HG03378 (cell line): ENCODE measurements at regions not wholly inside any gene's neighbourhood (a gene's known extent, or its start where the extent isn't known, plus 50 kb on each side); places are given as distances from the start of the nearest gene placed in this dataset.

ENCODE experiments used
- ATAC-seq: cut with Tn5 transposase; IDR thresholded peaks from one replicate; pipeline ENCODE4 v1.9.1; 2021; ENCODE audit warnings: mild to moderate bottlenecking, moderate library complexity; ENCODE audit not compliant: unreplicated experiment

DNA sequence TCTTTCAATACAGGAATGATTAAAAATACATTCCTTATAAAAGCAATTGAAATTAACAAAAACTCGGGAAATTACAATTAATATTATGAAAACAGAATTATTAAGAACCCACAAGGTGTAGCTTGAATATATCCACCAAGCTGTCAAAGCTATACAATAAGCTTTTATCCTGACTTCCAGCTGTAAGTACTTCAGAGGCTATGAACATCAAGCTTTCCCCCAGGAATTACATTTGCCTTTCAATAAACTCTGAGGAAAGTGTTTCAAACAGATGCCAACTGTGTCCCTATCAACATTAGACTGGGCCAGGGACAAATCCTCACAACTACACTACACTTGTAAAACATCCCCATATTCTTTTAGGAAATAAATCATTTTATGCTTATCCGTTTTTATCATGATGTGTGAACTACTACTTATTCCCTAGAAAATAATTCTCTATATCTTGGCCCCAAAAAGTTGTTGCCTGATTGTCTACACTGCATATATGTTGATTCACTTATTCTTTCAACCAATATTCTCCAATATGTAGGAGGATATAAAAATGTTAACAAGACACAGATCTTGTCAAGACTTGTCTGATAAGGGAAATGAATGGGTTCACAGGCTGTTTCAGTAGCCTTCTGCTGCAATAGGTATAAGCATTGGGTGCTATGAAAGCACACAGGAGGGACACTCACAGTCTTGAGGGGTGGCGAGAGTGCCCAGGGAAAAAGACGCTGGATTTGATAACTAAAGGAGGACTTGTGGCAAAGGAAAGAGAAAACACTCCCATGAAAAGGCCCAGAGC is 494.1 kb downstream of the CENPC start:
- no peak for ATAC-seq

DNA sequence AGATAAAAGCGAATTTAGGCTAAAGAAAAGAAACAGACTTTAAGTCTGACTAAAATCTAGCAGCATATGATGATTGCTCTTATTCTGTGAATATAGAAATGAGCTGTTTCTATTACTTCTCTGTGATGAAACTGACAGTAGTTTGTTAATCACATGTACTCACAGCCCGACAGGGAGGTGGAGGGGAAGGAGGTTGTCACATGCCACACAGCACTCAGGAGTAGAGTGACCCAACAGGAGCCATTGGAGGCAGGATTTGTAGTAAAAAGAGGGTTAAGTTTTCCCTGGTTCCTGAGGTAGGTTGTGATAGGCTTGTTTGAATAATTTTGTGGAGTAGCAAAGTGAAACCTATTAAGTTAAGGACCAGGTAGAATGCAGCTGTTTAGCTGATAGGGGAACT is 495.9 kb downstream of the CENPC start:
- ATAC-seq: no peak

DNA sequence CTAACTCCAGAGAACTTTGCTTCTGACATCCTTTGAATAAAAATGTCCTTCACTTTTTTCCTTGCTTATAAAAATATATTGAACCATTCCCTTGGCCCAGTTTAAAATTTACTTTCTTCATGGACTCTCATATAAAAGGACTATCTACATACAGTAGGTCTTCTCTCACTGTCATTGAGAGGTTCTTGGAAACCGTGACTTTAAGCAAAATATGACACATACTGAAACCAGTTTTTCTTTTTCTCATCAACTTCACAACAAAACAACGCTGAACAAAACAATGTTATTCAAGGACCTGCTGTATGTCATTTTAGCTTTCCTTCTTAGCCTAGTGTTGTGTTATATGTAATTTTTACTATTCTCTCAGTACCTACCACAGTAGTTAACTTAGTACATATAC is 496.8 kb downstream of the CENPC start:
- ATAC-seq: no peak

DNA sequence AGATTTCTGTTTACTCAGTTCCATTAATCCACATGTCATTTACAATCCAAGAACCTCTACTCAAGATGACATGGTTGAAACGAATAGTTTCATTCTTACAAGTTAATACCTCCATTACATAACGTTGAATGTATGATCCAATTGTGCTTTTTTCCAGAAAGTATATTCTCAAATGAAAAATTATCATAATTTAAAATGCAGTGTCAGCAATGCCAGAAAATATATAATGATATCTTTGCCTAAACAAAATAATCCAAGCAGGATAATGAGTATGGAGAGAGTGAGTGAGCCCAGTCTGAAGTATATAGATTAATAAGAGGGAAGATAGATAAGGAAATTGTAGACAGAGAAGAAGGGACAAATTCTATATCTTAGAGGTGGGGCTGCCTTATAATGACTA is 505.0 kb downstream of the CENPC start:
- ATAC-seq: no peak

DNA sequence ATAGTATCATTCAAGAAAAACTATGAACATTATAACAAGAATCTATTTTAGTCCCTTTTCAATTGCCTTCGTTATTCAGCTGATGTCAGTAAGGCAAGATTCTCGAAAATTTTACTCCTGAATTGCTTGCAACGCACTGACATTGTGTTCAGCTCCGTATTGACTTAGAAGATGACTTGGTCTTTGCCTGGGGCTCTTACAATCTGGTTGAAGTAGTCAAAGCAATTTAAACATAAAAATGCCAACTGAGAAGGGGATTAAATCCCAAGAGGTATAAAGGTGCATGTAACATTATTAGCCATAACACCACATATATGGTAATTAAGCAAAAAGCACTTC is 507.1 kb downstream of the CENPC start:
- ATAC-seq: no peak

DNA sequence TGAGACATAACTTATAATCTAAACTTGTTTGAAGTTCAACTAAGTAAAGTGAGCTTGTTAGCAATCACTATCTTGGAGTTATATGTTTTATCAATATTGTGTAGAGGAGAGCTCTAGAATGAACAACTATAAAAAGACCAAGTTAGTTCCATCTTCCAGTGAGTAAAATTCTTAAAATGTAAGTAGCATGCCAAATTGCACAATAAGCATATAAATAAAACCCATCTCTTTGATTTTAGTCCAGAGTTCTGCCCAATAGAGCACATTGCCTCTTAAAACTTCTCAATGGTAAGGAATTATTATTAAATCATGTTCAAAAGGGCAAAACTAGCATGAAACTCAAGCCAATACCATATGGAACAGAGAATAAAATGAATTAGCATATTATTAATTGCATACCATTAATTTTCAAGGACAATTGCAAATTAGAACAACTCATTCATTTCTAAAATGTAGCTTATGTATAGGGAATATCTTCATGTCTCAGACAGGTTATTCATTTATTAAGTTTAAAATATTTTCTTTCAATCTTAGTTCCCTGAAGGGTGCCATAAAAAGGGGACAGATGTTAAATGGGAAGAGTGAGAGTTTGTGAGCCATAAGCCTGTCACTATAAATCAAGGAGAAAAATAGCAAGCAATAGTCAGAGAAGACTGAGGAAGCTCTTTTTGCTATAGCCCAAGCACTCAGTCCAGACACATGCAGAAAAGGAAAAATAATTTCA is 507.6 kb downstream of the CENPC start:
- ATAC-seq: no peak

DNA sequence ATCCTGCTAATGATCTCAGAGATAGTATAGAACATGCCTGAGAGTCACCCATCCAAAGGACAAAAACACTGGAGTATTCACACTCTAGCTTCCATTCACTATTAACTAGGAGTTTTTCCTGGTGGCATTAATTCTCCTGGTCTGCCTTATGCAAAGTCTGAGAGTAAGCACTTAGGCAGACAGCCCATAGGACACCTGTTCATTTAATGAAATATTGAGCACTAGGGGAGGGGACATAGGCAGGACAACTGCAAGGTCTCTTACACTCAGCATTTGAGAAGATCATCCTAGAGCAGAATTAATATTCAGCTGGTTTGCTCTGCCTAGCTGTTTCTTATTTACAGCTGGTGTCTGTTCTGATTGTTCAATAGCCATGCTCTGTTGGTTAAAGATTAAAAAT is 508.5 kb downstream of the CENPC start:
- no peak for ATAC-seq

DNA sequence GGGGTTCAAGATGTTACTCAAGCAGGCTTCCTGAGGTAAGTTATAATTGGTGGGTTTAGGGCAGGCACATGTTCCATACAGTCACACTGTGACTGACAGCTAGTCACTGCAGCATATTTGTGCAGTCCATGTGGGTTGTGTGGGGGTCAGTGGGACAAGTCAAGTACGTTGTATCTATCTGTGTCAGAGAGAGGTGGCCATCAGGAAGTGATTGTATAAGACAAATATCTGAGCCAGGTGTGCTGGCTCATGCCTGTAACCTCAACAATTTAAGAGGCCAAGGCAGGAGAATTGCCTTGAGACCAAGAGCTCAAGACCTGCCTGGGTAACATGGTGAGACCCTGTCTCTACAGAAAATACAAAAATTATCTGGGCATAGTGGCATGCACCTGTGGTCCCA is 509.3 kb downstream of the CENPC start:
- ATAC-seq: no peak

DNA sequence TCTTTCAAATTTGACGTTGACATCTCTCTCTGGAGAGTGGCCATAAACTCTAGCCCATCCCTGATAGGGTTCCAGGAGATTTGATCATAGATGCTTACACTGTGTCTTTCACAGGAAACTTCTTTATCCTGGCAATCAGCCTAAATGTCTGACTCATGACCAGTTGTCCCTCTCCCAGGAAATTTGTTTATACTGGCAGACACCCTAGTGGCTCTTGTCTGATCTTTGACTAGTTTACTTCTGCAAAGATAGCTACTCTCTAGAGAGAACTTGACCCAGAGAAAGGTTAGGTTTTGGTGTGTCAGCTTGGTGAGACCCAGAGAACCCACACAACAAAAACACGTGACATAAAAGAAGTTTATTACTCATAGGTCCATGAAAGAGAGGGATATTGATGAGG is 509.8 kb downstream of the CENPC start:
- no peak for ATAC-seq

DNA sequence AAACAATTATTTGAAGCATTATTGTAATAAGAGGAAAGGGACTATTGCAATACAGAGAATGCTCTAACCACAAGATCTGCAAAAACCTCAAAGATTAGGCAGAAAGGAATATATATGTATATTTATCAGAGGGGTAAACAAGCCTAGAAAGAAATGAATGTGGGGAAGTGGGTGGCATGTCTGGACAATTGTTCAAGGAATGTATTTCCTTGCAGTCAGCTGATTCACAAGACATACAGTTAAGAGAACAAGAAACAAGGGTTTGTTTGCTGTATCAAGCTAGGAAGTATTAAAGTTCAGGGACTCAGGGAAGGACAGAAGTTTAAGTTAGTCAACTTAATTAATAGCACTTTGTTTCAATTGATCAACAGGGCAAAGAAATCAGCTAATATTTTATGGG is 514.7 kb downstream of the CENPC start:
- ATAC-seq: no peak

DNA sequence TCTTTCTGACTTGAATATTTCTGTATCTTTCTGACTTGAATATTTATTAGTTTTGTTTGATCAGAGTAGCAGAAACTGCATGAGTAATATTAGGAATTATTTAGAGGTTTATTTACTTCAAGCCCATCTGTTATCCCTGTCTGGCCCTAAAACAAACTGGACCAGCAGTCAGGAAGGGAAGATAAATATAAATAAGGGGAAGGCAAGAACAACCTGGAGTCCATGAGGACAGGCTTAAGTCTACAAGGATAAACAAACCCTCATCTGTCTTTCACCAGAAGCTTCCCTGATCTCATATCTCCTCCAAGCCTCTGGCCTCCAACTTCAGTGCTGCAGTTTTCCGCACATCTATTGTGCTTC is 524.9 kb downstream of the CENPC start:
- ATAC-seq: no peak

DNA sequence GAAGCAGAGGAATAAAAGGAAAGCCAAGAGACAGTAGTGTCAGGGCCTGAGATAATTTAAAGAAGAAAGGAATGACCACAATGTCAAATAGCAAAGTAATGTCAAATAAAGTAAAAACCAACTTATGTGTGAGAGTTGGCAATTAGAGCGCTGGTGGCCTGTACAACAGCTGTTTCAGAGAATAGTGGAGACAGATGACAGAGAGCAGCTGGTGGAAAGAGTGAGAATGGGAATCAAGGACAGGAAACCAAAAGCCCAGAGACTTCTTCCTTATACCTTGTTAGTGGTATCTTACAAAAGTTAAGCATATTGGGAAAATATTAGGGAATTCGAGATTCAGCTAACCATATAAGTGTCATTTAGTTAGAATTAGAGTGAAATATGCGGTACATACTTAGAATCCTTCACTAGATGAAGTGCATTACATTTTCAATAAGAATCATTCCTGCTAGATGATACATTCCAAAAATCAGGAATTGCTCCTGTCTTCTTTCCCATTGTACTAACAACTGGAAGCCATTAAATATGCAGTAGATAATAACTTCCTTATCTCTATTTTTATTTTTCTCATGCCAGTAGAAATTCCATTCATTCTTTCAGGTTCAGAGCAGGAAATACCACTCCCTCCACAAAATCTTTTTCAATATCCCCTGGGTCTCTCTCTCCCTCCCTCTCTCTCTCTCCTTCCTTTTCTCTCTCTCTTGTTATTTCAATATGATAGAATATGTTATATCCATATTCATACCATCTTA is 525.4 kb downstream of the CENPC start:
- no peak for ATAC-seq

DNA sequence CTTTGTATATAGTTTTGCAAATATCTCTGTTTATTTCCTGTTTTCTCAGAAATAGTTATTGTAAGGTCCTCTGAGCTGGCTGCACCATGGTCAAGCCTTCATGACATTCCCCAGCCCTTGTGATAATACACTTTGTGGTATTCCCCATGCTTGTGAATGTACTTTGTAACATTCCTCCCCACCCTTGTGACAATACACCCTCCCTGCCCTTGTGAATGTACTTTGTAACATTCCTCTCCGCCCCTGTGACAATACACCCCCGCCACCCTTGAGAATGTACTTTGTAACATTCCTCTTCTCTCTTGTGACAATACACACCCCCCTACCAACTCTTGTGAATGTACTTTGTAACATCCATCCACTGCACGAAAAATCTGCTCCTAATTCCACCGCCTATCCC is 530.7 kb downstream of the CENPC start:
- ATAC-seq: no peak

DNA sequence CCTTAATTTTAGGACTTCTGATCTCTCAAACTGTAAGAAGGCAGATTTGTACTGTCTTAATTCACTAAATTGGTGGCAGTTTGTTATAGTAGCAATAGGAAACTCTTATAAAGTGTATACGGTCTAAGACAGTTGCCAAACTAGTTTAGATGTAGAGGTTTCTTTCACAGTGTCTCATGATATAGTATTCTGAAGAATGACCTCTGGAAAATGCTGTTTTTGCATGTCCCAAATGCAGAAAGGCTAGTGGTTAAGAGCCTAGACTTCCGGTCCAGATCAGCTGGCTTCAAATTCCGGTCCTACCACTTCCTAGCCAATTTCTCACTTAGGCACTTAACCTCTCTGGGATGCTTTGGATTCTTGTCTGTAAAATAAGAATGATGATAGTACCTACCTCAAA is 538.5 kb downstream of the CENPC start:
- no peak for ATAC-seq

DNA sequence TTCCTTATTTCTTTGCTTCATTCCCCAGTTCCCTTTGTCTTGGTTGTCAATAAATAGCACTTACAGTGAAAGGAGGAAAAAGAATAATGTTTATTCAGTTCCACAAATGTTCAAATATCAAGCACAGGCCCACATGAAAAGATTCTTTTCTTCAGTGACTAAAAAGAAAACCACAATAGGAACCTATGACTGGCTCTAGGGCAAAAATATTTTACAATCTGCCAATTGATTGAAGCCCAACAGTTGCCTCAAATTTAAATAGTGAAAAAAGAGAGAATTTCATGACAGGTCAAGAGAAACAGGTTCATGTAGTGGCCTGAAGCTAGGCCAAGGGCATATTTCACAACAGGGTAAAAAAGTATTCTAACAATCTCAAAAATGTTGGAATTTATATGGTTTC is 553.8 kb downstream of the CENPC start:
- no peak for ATAC-seq

DNA sequence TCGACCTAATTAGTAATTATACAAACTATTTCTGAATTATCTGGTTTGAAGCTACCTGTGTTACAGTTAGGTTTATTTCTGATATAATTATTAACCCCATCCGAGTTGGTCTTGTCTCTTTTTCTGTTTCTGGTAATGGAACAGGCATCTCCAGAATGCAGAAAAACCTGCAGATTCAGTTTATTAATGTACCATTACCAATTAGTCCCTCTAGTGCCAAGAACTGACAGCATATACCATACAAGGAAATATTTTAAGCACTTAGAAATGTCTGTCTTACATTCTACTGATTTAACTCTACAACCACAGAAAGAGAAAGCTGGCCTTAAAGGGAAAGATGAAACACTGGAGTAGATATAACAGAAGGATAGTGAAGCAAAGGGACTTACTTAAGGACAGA is 570.6 kb downstream of the CENPC start:
- no peak for ATAC-seq

DNA sequence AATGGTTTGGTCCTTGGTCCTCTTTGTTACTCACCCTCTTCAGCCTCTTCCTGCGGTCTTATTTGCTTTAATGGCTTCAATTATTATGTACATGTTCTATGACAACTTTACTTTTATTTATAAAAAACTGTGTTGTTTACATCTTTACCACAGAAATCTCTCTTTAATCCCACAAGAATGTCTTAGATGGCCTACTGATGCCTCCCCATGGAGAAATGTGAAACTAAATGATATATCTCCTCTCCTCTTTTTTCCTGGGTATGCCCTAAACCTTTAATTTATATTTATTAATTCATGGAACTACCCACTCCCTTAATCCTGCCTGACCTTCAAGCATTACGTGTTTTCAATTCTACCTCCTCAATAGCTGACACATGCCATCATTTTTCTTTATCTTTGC is 573.2 kb downstream of the CENPC start:
- no peak for ATAC-seq

DNA sequence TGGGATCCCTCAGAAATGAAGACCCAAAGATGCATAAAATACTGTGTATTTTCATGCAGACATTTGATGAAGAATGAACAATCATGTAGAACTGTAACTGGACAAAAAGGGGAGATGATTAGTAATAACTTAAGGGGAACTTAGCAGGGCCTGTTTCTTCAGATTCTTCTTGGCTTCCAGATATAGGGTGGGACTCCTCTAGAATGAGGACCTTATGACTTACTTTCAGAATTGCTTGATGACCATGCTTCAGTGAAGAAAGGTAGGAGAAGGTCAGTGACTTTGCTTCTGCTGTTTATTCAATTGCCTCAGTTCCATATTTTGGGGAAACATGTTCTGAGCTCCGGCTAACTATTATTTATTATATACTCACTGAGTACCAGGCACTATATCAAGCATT is 580.8 kb downstream of the CENPC start:
- ATAC-seq: no peak

DNA sequence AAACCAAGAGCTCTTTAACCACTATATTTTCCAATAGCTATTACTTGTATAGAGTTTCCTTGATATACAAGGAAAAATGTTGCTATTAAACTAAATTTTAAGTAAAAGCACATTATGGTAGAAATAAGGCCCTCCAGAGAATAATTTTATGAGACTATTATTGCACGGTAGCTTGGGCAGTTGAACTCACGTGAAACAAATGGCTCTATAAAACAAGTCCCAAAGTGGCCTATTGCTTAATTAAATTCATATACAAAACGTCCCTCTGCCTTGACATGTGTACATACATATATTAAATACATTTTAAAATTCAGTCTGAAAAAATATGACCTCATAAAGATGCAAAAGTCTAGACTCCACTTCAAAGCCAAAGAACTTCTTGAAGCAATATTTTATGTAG is 582.2 kb downstream of the CENPC start:
- no peak for ATAC-seq

DNA sequence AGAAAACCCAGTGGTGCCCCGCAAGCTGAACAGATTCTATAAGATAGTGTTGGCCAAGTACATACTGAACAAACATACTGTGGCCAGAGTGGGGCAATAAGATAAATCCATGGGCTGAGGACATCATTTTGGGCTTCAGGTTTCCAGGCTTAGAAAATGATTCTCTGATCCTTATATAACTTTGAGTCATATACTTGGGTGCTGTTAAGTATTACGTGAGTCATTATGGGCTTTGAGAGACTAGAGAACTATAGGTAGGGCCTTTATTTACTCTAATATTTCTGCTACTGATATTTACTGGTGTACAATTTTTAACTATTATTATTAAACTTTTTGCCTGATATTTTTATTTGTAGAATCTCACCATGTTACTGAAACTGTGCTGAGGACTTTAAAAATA is 586.1 kb downstream of the CENPC start:
- no peak for ATAC-seq

DNA sequence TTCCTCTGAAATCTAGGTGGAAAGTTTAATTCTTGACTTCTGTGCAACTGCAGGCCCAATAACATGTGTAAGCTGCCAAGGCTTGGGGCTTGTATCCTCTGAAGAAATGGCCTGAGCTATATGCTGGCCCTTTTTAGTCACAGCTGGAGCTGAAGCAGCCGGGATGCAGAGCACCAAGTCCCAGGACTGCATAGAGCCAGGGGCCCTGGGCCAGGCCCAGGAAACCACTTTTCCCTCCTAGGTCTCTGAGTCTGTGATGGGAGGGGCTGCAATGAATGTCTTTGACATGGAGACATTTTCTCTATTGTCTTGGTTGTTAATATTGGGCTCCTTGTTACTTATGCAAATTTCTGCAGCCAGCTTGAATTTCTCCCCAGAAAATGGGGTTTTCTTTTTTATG is 588.5 kb downstream of the CENPC start:
- no peak for ATAC-seq

DNA sequence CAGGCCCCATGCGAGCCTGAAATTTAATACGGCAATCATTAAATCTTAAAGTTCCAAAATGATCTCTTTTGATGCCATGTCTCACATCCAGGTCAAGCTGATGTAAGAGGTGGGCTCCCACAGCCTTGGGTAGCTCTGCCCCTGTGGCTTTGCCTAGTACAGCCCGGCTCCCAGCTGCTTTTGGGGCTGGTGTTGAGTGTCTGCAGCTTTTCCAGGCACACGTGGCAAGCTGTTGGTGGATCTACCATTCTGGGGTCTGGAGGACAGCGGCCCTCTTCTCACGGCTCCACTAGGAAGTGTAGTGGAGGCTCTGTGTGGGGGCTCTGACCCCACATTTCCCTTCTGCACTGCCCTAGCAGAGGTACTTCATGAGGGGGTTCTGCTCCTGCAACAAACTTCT is 588.9 kb downstream of the CENPC start:
- no peak for ATAC-seq
